Uterus (tissue), 2 donors: ENCODE measurements at regions not wholly inside any gene's neighbourhood (a gene's known extent, or its start where the extent isn't known, plus 50 kb on each side); places are given as distances from the start of the nearest gene placed in this dataset.

Source experiments
- CTCF ChIP-seq, 4 experiments: fragments of 200-600 bp in 2 of 4; fragments of 450-650 bp in 2 of 4; sonication (generic) in 2 of 4; IDR thresholded peaks; one replicate each; pipeline ENCODE4 v1.5.1; 2016 to 2019; ENCODE audit warnings: antibody characterized with exemption in 4 of 4, mild to moderate bottlenecking in 2 of 4, moderate library complexity in 1 of 4
- POLR2A ChIP-seq, 2 donors: fragments of 450-650 bp; IDR thresholded peaks; one replicate each; pipeline ENCODE4 v1.6.1; 2016; ENCODE audit warnings: antibody characterized with exemption in 2 of 2, mild to moderate bottlenecking in 1 of 2, moderate library complexity in 1 of 2

GRCh38 chr7:67738958-67739357 is 742.3 kb downstream of the TYW1 start:
- no peak for TF ChIP-seq CTCF (IDR thresholded peaks at IDR 0.05)
- TF ChIP-seq POLR2A (IDR thresholded peaks at IDR 0.05), result no peak
